OCI-M1 (cell line): ENCODE measurements at regions not wholly inside any gene's neighbourhood (a gene's known extent, or its start where the extent isn't known, plus 50 kb on each side); places are given as distances from the start of the nearest gene placed in this dataset.

Experiments
- DNase-seq: peaks from one replicate; lab custom pipeline; 2025; lab: John Stamatoyannopoulos, UW

DNA sequence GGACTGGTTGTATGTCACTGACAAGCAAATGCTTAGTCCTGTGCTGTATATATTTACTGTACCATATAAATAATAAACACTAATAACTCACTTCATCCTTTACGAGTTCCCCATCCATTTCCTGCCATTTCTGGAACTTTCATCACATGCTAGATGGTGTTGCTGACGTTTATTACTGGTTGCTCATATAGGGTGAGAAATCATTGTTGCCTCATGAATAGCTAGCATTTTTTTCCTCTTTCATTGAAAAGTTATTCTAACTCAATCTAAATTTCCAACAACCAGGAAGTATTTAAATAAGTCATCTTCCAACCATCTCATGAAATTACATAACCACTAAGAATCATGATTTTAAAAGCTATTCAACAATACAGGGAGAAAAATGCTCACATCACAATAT, 88.6 kb upstream of the RCN1 start:
- no peak for DNase-seq

DNA sequence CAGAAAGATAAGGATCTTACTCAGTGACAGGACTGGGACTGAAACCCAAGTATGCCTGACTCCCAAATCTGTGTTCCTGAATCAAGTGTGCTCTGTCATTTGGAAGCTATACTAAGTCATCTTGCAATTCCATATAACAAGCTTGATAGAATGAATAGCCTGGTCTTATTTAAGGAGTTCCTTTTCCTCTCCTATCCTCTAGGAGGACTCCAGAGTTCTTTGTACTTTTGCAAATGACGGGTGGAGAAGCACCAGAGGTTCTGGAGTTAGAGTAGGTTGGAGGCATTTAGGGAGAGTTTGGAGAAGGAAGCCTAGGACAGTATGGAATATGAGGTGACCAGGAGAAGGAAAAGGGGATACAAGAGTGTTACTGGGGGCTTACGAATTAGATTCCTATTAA, 92.9 kb upstream of the RCN1 start:
- no peak for DNase-seq

- DNase-seq, result no peak
These were observed 94.6 kb upstream of the RCN1 start for GRCh38 chr11:31996159-31996881.

GRCh38 chr11:31995525-31996094, 95.3 kb upstream of the RCN1 start:
- DNase-seq, result peak; percentile 81

DNA sequence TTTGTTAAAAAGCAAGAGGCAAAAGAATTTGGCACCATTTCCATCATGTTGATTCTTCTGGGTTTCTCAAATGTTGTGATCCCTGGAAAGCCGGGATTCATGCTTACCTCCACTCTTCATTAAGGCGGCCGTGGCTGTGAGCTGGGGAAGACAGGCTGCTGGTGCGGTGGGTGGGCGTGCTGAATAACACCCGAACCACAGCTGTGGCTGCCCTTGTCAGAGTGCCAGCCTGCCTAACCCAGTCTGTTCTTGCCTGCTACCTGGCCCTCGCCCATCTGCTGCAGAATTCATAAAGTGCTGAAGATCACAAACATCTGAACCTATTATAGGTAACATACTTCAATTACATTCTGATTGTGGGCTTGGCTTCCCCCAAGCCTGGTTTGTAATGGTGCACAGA, 95.8 kb upstream of the RCN1 start:
- DNase-seq, result no peak

- no peak for DNase-seq
These were observed 103.5 kb upstream of the RCN1 start for GRCh38 chr11:31987118-31988005.

DNA sequence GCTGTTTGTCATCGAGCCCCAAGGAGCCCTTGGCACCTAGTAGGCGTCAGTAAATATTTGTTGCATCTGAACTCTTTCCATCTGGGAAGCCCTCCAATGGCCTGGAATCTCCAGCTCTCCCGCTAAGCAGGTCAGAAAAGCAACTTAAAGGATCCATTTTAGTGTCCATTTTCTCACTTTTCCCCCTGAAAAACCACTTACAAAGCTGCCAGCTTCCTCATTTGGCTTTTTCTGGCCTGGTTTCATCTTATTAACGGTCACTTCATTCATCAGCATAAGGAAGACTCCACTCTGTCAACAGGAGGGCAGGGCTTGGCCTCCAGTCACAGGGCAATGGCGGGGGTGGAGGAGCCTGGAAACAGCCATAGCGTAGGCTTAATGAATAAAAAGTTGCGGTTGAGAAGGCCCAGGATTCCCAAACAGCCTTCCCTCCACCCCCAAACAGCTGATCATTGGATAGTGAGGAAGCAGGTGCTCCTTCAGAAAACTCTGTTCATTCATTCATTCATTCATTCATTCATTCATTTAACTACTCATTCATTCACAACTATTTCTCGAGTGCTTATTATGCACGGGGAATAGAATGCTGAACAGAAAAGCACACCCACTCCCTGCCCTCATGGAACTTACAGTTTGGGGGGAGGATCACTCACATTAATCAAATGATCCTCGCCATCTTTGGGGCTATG, 104.5 kb upstream of the RCN1 start:
- DNase-seq, result no peak

DNA sequence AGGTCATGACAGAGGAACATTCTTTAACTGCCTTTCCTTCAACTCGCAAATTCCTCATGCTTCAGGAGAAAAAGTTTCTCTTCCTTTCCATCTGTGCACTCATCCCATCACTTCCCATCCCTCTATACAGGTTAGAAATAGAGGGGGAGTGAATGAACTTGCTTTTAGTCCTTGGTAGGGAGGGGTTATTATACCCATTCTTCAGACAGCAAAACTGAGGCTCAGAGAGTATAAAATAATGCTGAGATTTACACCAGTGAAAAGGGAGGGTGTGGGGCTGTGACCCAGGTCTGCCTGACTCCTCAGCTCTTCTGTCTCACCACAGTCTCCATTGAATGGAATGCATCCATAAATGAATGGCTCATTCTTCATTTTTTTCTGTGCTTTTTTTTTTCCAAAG, 109.4 kb upstream of the RCN1 start:
- no peak for DNase-seq

- DNase-seq, result no peak
These were observed 113.5 kb upstream of the RCN1 start for GRCh38 chr11:31977343-31977742.

- DNase-seq, result no peak
These were observed 116.3 kb upstream of the RCN1 start for GRCh38 chr11:31974366-31975136.

DNA sequence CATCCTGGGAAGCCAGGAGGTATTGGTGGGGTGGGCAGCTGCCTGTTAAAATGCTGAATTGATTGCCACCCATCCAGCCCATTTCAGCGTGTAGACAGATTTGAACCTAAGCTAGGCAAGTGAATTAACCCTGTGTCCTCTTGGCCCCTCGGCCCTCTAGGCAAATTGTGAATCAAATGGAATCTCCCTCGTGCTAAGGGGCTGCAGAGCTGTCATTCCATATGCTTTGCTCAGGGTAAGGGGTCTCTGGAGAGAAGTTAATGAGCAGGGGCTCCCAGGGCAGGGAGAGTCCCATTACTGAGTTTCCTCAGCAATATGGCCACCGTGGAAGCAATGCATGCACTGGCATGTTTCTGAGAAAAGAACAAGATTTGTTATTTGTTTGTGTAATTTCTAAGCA, 117.7 kb upstream of the RCN1 start:
- no peak for DNase-seq

DNA sequence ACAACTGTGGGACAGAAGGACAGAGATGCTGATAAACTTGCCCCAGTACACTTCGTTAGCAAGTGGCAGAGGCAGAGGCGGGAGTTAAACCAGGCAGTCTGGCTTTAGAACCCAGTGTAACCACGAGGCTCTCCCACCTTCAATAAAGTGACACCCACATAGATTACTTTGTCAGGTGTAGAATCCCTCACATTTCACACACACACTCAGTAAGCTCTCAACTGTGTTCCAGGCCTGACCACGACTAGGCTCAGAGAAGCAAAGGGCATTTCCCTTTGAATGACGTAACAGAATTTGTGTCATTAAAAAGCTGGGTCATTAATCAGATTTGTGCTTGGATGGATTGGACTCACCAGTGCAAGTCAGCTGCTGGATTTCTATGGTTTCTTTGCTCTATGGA, 118.3 kb upstream of the RCN1 start:
- no peak for DNase-seq

GRCh38 chr11:31969359-31969702, 121.5 kb upstream of the RCN1 start:
- no peak for DNase-seq

DNA sequence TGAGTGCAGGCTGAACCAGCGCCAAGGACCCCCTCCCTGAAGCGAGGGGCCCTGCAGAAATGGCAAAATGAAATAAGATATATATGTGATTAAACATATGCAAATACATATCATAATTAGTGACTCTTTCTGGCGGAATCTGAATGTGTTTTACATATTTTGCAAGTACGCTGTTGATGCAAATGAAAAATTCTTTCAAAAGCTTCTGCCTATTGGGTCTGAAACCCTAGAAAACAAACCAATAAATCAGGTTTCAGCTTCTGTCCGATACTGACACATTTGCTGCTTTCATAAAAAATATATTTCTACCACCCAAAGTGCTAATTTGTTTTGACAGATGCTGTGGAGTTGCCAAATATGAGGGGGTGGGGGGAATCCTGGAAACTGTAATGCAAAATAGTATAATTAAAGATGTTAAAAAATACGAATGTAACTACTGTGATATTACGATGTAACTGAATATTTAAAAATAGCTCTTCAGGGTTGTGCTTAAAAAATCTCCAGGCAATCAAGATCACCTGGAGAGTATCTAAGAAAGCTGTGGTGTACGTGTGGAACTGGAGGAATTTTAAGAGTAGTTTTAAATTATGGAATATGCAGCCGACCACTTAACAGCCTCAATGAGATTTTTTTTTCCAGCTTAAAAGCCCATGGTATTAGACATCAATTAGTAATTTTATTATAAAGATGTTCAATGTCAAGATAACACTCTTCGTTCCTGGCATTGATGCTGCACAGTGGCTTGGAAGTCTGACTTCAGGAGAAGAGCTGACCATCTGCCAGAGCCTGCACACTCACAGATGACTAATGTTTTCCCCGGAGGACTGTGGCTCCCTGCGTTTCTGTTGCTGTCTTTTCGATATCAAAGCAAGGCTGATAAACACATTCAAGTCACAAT, 122.2 kb upstream of the RCN1 start:
- peak; percentile 66 for DNase-seq

DNA sequence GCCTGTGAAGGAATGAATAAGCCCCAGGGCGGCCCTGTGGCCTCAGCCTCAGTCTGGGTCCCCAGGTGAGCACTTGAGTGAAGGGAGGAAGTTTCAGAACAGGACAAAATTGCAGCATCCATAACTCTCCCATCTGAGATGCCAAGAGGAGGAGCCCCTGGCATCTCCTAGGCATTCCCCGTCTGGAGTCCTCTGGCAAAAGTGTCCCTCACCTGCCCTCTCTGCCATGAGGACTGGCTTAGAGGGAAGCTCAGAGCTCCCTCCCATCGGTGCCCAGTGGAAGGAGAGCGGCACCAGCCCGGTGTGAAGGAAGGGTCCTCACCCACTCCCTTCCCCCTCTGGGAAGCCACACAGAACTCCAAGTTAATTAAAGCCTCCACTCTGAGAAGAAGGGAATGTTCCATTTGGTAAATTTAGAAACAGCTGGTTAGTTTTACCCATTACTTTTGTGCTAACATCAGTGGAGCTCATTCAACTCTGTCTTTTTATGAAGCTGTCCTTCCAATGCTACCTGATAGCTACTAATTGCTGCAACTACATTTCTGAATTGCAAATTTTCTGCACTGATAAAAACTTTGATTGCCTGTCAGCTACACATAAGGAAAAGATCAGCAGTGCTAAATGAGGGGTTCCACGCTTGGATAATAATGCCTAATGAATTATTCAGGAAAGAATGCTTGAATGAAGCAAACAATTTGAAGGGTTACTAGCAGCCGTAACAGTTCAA, 123.3 kb upstream of the RCN1 start:
- DNase-seq, result no peak

DNA sequence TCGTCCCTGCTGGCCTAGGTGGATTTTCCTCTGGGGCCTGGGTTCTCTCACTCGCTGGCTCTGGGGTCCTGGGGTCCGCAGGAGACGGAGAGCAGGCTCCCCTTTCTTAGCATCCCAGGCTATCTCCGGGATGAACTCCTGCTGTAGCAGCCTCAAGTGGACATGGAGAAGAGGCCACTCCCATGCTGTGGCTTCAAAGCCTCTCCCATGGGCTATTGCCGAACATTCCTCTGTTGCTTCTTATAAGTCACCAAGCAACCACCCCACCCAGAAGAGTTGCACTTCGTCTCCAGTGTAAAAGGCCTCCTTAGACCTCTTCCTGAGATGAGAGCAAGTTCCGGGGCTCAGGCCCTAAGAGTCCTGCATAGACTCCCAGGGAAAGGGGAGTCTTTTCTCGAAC, 124.0 kb upstream of the RCN1 start:
- DNase-seq, result no peak

DNA sequence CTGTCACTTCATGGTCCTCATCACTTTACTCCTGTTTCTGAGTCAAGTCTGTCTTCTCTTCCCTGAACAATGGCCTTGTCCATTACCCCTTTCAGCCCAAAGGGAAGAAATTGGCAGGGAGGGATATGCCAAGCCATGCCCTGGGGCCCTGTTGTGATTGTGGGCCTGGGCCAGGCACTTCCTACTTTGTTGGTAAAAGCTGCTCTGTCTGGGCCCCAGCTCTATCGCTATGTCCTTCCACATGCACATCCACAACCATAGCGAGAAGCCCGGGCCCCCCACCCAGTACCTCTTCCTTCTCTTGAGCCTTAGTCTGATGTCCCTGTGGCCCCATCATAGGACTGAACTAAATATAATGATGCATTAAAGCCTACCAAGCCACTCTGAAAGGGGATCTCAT, 126.7 kb upstream of the RCN1 start:
- no peak for DNase-seq

GRCh38 chr11:31960126-31960525, 130.7 kb upstream of the RCN1 start:
- DNase-seq, result no peak

- no peak for DNase-seq
These were observed 131.2 kb upstream of the RCN1 start for GRCh38 chr11:31959716-31960115.

DNA sequence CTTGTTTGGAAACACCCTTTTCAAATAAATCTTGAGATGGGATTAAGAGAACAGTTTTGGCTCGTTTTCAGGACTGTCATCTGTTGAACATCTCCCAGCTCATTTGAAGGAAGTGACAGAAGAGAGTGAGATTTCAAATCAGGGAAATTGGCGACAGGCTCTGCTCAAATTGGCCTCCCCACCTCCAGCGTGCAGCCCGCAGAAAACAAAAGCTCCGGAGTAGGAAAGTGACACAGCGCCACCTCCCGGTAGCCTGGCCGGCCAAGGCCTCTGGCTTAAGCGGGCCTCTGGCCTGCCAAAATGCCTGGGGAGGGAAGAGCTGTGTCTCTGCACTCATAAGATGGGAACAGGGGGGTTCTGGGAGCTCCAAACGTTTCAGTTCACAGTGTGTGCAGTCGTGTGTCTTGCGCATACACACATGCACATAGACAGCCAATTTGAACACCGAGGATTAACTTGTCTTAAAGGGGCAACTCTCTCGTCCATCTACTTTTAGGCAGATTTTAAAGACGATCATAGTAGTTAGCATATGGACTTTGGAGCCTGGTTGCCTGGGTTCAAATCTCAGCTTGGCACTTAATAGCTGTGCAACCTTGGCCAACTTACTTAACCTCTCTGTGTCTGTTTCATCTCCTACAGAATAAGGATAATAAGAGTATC, 132.7 kb upstream of the RCN1 start:
- peak; percentile 78 for DNase-seq
